ENCODE measurements at regions not wholly inside any gene's neighbourhood (a gene's known extent, or its start where the extent isn't known, plus 50 kb on each side); places are given as distances from the start of the nearest gene placed in this dataset.

DNA sequence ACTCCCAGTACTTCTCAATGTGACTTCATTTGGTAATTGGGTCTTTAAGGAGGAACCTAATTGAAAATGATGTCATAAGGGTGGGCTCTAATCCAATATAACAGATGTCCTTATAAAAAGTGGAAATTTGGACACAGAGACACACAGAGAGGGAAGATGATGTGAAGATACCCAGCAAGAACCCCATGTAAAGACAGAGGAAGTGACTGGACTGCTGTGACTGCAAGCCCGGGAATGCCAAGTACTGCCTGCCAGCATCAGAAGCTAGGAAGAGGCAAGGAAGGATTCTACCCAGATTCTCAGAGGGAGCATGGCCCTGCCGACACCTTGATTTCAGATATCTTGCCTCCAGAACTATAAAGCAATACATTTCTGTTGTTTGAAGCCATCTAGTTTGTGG, 239.3 kb downstream of the KCTD12 start:
- no peak for DNase-seq

GRCh38 chr13:76645632-76646031, 240.6 kb downstream of the KCTD12 start:
- no peak for DNase-seq

DNA sequence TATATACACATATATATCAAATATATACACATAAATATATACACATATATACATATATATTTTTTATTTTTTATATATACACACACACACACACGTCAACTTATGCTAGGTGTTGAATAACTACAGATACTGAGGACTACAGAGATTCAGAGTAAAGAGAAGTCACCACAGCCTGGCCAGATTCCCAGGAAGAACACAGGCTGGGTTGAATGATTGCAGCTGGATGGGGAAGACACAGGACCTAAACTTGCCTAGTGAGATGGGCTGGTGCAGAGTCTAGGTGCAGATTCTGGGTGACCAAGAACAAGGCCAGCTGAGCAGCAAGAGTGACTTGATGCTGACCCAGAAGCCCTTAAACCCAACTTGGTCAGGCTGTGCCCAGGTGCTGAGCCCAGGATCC, 241.3 kb downstream of the KCTD12 start:
- no peak for DNase-seq

- DNase-seq: no peak
These were observed 242.6 kb downstream of the KCTD12 start for GRCh38 chr13:76643596-76643995.

DNA sequence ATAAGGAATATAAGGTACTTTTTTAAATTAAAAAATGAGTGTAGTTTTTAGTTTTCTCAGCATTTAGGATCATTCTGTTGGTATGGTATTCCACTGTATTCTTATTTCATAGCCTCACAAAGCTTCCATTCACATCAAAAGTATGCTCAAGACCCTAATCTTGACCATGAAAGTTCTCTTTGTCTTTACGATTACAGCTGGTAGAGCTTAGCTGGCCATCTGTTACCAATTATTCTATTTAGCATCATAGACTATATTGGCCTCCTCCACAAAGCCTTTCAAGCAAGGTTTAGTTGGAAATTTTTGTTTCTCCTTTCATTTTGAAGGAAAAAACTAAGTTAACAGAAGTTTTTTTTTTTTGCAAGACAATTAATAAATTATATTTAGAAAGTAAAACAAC, 245.1 kb downstream of the KCTD12 start:
- no peak for DNase-seq

- DNase-seq: no peak
These were observed 247.3 kb downstream of the KCTD12 start for GRCh38 chr13:76638882-76639281.

DNA sequence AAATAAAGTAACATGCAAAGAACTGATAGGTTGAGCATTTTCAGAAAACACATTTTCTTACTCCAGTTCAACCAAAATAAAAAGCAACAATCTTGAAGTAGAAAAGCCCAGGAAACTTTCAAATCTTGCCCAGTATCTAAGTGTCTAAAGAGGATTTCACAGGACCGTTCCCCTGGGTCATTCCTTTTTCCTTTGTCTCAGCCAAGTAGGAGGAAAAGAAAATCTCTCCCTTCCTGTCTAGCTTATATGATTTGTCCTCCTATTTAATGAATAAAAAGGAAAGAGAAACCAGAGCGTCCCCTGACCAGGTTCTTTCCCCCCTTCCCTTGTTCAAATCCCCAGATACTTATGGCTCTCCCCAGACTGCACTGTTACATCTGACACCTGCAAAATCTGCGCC, 248.0 kb downstream of the KCTD12 start:
- DNase-seq: no peak

GRCh38 chr13:76637641-76638141, 248.5 kb downstream of the KCTD12 start:
- DNase-seq: no peak

DNA sequence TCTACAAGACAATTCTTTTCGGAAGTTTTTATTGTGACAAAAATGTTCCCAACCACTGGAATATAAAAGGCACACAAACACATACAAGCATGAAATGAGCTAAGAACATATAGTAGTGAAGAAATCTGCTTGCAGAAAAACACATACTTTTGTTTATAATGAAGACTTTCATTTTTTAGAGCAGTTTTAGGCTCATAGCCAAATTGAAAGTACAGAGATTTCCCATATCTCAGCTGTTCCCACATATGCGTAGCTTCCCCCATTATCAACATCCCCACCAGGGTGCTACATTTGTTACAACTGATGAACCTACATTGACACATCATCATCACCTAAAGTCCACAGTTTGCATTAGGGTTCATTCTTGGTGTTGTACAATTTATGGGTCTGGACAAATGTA, 249.4 kb downstream of the KCTD12 start:
- DNase-seq: no peak

DNA sequence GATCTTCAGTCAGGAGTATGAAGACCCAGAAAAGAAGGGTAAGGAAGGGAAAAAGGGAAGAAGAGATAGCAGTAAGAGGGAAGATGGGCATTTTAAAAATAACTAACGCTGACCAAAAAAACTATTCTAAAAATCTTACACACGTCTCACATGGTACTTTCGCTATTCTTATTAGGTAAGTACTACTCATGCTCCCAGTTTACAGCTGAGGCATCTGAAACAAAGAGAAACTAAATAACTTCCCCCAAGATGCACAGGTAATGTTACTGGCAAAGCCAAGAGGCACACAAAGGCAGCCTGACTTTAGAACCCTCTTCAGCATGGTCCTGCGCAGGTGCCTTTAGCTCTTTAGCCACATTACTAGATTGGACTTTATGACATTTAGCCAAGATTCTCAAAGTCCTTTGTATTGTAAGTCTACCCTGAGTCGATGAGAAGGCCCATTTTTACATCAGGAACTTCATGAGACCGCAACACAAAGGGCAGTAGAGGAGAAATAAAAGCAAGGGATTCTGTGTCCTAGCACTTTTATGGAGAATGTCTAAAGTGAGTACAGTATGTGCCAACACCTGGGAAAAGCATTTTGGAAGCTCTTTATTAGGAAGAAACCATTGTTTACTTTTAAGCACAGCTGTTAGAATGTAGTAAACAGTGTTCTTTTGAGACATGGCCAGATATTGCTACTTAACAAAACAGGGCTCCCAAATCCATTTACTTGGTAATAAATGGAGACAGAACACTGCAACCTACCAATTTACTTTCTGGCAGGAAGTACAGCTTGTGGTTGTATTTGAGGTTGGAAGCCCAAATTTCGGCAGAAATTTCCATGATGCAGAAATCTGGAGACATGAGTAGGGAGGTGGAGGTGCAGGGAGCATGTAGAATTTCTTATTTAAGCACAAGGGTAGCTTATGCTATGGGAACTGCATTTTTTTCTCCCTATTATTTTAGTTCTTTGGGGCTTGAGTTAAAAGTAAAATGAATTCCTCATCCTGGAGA, 250.7 kb downstream of the KCTD12 start:
- DNase-seq: no peak

GRCh38 chr13:76634431-76635191, 251.6 kb downstream of the KCTD12 start:
- no peak for DNase-seq

GRCh38 chr13:76632401-76633044, 253.7 kb downstream of the KCTD12 start:
- DNase-seq: no peak

DNA sequence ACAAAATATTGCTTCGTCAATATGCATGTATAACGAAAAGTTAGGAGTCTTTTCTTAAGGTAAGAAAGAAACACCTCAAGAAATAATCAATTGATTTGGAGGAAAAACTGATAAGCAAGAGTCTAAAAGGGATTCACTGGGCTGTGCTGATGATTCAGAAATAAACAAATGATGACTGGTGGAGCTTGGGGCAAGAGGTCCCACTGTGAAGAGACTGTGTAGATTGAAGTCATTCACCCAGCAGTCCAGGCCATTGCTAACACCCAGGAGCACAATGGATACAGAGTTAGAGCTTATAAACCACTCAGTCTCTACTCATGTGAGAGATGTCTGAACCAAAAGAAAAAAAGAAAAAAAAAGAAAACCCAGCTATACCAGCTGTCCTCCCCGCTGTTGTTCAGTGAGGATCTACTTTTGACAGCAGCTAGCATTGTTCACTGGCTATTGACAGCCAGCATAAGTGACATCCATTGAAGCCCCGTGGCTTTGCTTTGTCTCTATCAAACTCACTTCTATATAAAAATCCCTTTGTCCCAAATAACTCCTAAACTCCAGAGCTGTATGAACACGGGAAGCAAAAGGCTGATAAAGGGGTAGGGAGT, 255.5 kb downstream of the KCTD12 start:
- no peak for DNase-seq

- no peak for DNase-seq
These were observed 263.7 kb downstream of the KCTD12 start for GRCh38 chr13:76622315-76623040.

DNA sequence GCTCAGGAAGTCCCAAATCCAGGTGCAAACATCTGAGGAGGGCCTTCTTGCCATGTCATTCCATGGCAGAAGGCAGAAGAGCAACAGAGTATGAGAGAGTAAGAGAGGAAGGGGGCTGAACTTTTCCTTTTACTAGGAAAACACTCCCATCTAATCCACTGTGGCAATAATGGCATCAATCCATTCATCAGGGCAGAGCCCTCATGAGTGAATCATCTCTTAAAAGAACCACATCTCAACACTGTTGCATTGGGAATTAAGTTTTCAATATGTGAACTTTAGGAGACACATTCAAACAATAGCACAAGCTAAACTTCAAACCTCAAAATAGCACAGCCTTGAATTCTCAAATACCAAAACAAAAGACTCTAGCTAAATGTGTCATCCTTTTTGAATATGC, 264.5 kb downstream of the KCTD12 start:
- no peak for DNase-seq

DNA sequence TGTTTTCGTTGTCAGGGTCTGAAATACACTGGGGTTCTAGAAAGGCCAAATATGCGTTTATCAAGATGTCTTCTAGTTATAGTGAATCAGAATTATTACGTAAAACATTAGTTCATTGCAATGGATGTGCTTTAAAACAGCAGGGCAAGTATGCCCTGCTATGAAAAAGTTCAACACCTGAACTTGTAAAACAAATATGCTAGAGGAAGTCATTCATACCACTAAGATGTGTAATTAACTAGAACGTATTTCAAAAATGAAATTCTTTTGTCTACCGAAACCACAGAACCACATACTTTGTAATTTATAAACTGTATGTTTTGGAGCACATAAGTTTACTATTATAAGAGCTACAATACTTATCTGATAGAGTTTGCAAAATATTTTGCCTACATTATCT, 266.2 kb downstream of the KCTD12 start:
- DNase-seq: no peak

DNA sequence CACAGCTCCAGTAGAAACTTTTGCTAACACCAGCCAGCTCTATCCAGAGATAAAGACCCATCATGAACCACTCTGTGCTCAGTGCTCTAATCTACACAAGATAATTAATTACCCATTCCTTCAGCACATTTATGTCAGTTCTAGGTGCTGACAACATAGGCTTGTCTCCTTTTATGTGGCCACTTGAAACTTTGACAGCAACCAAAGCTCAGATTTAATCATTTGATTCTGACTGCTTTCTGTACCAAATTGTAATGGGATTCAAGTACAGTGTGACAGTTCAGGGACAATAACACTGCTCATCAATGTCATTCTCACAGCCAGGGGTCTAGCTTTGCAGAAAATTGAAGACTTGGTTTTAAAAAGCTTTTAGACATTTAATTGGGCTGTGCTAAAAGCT, 266.6 kb downstream of the KCTD12 start:
- DNase-seq: no peak

DNA sequence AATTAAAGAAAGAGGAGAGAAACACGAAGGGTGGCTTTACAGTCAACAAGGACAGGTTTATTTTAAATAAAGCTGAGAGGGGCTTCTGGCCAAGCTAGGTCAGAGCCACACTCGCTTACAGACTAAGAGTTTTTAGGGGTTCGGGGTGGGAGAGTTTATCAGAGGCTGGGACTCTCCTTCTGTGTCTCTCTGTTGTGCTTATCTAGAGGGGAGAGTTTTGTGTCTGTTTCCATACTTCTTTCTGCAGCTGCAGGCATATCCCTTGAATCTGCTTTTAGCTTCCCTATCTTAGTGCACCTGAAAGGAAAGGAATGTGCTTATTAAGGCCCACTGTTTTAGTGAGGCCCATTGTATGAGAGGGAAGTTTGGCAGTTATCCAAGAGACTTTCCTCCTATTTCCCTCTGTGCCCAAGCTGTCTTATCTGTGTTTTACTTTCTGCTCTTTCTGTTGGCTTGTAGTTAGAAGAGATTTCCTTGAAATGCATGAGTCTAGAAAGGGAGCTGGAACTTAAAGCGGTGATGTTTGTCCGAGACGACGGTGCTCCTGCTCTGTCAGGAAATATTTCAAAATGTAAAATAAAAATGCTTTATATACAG, 275.3 kb downstream of the KCTD12 start:
- DNase-seq: no peak

DNA sequence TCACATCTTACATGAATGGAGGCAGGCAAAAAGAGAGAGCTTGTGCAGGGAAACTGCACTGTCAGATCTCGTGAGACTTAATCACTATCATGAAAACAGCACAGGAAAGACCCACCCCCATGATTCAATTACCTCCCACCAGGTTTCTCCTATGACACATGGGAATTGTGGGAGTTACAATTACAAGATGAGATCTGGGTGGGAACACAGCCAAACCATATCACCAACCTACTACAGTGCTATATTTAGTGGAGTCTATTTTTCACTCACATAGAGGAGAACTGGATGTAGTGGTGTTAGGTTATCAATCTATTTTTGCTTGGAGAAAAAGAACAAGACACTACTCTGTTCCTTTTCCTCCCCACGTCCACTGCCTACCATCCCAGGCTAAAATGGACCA, 276.6 kb downstream of the KCTD12 start:
- no peak for DNase-seq

DNA sequence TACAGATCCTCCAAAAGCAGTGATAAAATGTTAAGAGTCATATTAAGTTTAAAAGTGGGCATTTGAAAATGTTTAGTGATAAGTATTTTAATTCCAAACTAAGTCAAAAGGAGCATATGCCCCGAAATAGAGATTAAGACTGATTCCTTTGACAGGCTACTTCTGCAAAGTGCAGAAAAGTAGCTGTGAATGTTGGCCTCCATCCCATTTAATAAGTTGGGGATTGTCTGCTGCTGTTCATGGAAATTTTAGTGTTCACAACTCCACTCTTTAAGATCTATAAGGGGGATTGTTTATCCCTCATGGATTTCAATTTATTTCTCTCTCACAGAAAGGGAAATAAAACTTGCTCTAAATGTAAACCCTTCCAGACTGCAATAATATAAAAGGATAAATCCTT, 278.3 kb downstream of the KCTD12 start:
- DNase-seq: no peak

- no peak for DNase-seq
These were observed 286.1 kb downstream of the KCTD12 start for GRCh38 chr13:76600081-76600480.

DNA sequence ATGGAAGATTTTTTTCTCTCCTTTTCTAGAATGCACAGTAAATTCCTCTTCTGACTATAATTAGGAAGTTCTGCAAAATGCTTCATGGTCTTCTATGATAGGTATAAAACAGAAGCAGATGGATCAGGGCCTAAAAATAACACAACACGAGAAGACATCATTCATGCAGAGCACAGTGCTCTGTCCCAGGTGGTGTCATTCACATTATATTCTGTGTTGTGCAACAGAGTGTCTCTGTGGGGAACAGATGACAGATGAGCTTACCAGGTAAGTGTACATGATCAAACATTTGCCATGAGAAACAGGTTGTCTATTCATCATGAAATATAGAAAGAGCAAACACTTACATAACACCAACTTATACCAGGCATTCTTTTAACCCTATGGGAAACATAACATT, 288.3 kb downstream of the KCTD12 start:
- no peak for DNase-seq
